ENCODE measurements at regions not wholly inside any gene's neighbourhood (a gene's known extent, or its start where the extent isn't known, plus 50 kb on each side); places are given as distances from the start of the nearest gene placed in this dataset.

- DNase-seq (no peak), ATAC-seq (no peak)
- intact Hi-C loops (cut with DNase I): no loop called here
- WGBS, 2 donors: 58 to 73% methylated on average over 12 of the region's 12 CpGs
- H3K36me3 ChIP-seq (replicated peaks in 1 of 2; ENCODE audit: insufficient read depth in 1 of 2, low read depth in 2 of 2): no peaks in the 10 kb centered on the region
- peaks cover 0 to 4% (median 0%) of the 10 kb centered on the region in 3 donors for H3K9me3 ChIP-seq
- H3K27me3 ChIP-seq: no peaks in the 10 kb centered on the region
- H3K4me1 ChIP-seq: peaks cover 9% of the 10 kb centered on the region
- TF ChIP-seq CTCF (IDR thresholded peaks at IDR 0.05): no peak
- TF ChIP-seq POLR2A (IDR thresholded peaks at IDR 0.05): no peak
- no peak overlapping the region for H3K4me3 ChIP-seq
- no peak overlapping the region for H3K27ac ChIP-seq
Observed at GRCh38 chr6:156618600-156619205, 158.5 kb upstream of the ARID1B start.

GRCh38 chr6:156617941-156618340 is 159.2 kb upstream of the ARID1B start:
- Histone ChIP-seq H3K4me1 (peaks cover 9% of the 10 kb centered on the region), H3K27ac (no peak overlapping the region), H3K4me3 (no peak overlapping the region), H3K36me3 (replicated peaks in 1 of 2; ENCODE audit: insufficient read depth in 1 of 2, low read depth in 2 of 2) (no peaks in the 10 kb centered on the region), H3K9me3 (peaks cover 0 to 6% (median 0%) of the 10 kb centered on the region in 3 donors), H3K27me3 (no peaks in the 10 kb centered on the region)
- 72 to 83% methylated on average over 3 of the region's 3 CpGs for WGBS, 2 donors
- DNase-seq (no peak), ATAC-seq (no peak)
- no peak for TF ChIP-seq CTCF (IDR thresholded peaks at IDR 0.05)
- no peak for TF ChIP-seq POLR2A (IDR thresholded peaks at IDR 0.05)
- intact Hi-C loops (cut with DNase I): no loop called here

DNA sequence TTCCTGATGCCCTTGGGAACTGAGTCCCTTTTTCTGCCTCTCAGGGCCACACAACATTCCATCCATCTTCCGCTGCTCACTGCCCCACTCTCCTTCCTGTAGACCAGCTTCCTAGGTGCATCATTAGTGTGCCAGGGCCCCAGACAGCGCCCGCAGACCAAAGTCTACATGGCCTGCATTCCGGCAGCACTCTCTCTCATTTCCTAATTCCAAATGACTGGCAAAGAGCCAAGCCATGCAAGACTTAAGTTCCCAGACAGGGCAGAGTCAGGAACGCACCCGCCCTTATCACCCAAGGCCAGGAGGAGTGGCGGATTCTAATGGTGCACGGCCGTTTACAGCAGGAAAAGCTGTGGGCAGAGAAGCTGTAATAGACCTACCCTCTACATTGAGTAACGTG is 159.8 kb upstream of the ARID1B start:
- Histone ChIP-seq H3K27me3 (no peaks in the 10 kb centered on the region), H3K9me3 (peaks cover 0 to 6% (median 0%) of the 10 kb centered on the region in 3 donors), H3K4me1 (peaks cover 9% of the 10 kb centered on the region), H3K36me3 (replicated peaks in 1 of 2; ENCODE audit: insufficient read depth in 1 of 2, low read depth in 2 of 2) (no peaks in the 10 kb centered on the region), H3K4me3 (no peak overlapping the region), H3K27ac (no peak overlapping the region)
- WGBS, 2 donors: 25 to 26% methylated on average over 9 of the region's 10 CpGs
- intact Hi-C loops (cut with DNase I): no loop called here
- TF ChIP-seq POLR2A (IDR thresholded peaks at IDR 0.05): no peak
- no peak for TF ChIP-seq CTCF (IDR thresholded peaks at IDR 0.05)
- DNase-seq (peak; percentile 42 to 65 (median 56)), ATAC-seq (peak; percentile 71)

DNA sequence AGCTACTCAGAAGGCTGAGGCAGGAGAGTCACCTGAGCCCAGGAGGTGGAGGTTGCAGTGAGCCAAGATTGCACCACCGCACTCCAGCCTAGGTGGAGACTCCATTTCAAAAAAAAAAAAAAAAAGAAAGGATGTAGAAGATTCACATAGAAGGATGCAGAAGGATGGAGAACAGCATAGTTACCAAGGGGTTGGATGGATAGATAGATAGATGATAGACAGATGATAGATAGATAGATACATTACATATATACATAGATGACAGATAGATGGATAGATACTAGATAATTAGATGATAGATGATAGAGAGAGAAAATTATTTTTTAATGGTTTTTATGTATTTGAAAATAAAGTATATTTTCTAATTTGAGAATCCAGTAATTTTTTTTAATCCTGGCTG is 160.7 kb upstream of the ARID1B start:
- DNase-seq (no peak), ATAC-seq (no peak)
- H3K36me3 ChIP-seq (replicated peaks in 1 of 2; ENCODE audit: insufficient read depth in 1 of 2, low read depth in 2 of 2): no peaks in the 10 kb centered on the region
- intact Hi-C loops (cut with DNase I): no loop called here
- no peak overlapping the region for H3K4me3 ChIP-seq
- peaks cover 9% of the 10 kb centered on the region for H3K4me1 ChIP-seq
- TF ChIP-seq CTCF (IDR thresholded peaks at IDR 0.05) (no peak), POLR2A (IDR thresholded peaks at IDR 0.05) (no peak)
- no peaks in the 10 kb centered on the region for H3K27me3 ChIP-seq
- H3K9me3 ChIP-seq: peaks cover 0 to 6% (median 0%) of the 10 kb centered on the region in 3 donors
- 85 to 100% methylated on average over 1 of the region's 1 CpG for WGBS, 2 donors
- no peak overlapping the region for H3K27ac ChIP-seq

DNA sequence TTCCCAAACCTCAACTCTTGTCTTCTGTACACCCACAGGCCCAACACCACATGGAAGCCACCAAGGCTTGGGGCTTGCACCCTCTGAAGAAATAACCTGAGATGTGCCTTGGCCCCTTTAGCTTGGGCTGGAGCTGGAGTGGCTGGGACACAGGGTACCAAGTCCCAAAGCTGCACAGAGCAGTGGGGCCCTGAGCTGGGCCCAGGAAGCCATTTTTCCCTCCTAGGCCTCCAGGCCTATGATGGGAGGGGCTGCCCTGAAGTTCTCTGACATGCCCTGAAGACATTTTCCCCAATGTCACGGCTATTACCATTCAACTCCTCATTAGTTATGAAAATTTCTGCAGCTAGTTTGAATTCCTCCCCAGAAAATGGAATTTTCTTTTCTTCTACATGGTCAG is 163.2 kb upstream of the ARID1B start:
- peaks cover 0 to 6% (median 0%) of the 10 kb centered on the region in 3 donors for H3K9me3 ChIP-seq
- no peak overlapping the region for H3K27ac ChIP-seq
- no peak overlapping the region for H3K4me3 ChIP-seq
- WGBS, 2 donors: 83 to 100% methylated on average over 1 of the region's 1 CpG
- peaks cover 9% of the 10 kb centered on the region for H3K4me1 ChIP-seq
- H3K27me3 ChIP-seq: no peaks in the 10 kb centered on the region
- DNase-seq (no peak), ATAC-seq (no peak)
- intact Hi-C loops (cut with DNase I): no loop called here
- no peak for TF ChIP-seq CTCF (IDR thresholded peaks at IDR 0.05)
- TF ChIP-seq POLR2A (IDR thresholded peaks at IDR 0.05): no peak
- no peaks in the 10 kb centered on the region for H3K36me3 ChIP-seq (replicated peaks in 1 of 2; ENCODE audit: insufficient read depth in 1 of 2, low read depth in 2 of 2)

All from body of pancreas (tissue), 4 donors.